Adrenal gland (tissue), 9 donors: ENCODE measurements at regions not wholly inside any gene's neighbourhood (a gene's known extent, or its start where the extent isn't known, plus 50 kb on each side); places are given as distances from the start of the nearest gene placed in this dataset.
"Not testable (repeated sequence)": the region's sequence is repeated elsewhere in the genome, so short reads cannot be mapped to it uniquely, and the experiment has no call there.

Experiments
- DNase-seq, 7 donors: peaks; one replicate each; pipeline ENCODE4 v3.0.0-alpha.2; 2019 to 2020
- H3K27ac ChIP-seq, 5 donors: fragments of 200-600 bp; sonication (generic) in 4 of 5; 1 replicate in 3 of 5; 2 replicates in 2 of 5; pipeline versions ENCODE4 v1.5.1 to v1.8.0; 2016 to 2020; ENCODE audit warnings: mild to moderate bottlenecking in 1 of 5
- H3K27me3 ChIP-seq: fragments of 200-600 bp; 2 replicates; pipeline ENCODE4 v1.8.0; 2021
- H3K36me3 ChIP-seq, 2 donors: fragments of 200-600 bp; replicated peaks in 1 of 2; 1 replicate in 1 of 2; 2 replicates in 1 of 2; pipeline versions ENCODE4 v1.5.1 to v1.8.0; 2018 to 2022
- H3K4me1 ChIP-seq, 2 donors: fragments of 200-600 bp; replicated peaks in 1 of 2; 1 replicate in 1 of 2; 2 replicates in 1 of 2; pipeline versions ENCODE4 v1.5.1 to v1.8.0; 2018 to 2021
- H3K4me3 ChIP-seq, 4 donors: fragments of 200-600 bp; sonication (generic) in 3 of 4; one replicate each; pipeline ENCODE4 v1.5.1; 2016 to 2018
- H3K9me3 ChIP-seq, 3 donors: fragments of 200-600 bp; sonication (generic) in 1 of 3; replicated peaks in 1 of 3; 1 replicate in 2 of 3; 2 replicates in 1 of 3; pipeline versions ENCODE4 v1.5.1 to v1.8.0; 2016 to 2021
- POLR2A ChIP-seq, 2 donors: fragments of 450-650 bp; IDR thresholded peaks; one replicate each; pipeline ENCODE4 v1.6.1; 2017; ENCODE audit warnings: antibody characterized with exemption in 2 of 2, mild to moderate bottlenecking in 2 of 2, moderate library complexity in 1 of 2
- WGBS, 4 donors: extraction: QIAGEN DNeasy Blood & Tissue Kit in 2 of 4; methylation state at CpG; one replicate each; pipeline versions ENCODE4 v1.1.5 to v1.1.7; 2013 to 2017; 5-methylcytosine and 5-hydroxymethylcytosine counted together
- intact Hi-C, 2 donors: fragments of 100-400 bp; cut with DNase I; formaldehyde crosslinking; loops; one replicate each; pipeline versions ENCODE4 v1.14.1 to v1.15.0; 2022 to 2023
- TF ChIP-seq, protein P1 (sequence below), 6 experiments: fragments of 450-650 bp in 4 of 6; fragments of 200-600 bp in 2 of 6; sonication (generic) in 1 of 6; IDR thresholded peaks; 1 replicate in 5 of 6; 2 replicates in 1 of 6; pipeline versions ENCODE4 v1.5.1 to v1.8.0; 2016 to 2021; ENCODE audit warnings: antibody characterized with exemption in 6 of 6, mild to moderate bottlenecking in 2 of 6, moderate library complexity in 1 of 6
- donor health status: healthy with polysubstance abuse.
- donor health status: Bipolar disorder and iron deficiency.
- donor health status: DM: yes; HTN: yes; CAD: no.
- donor health status: DM: no; HTN: no; CAD: no.
- donor health status: DM: no; HTN: no; CAD: no.

DNA sequence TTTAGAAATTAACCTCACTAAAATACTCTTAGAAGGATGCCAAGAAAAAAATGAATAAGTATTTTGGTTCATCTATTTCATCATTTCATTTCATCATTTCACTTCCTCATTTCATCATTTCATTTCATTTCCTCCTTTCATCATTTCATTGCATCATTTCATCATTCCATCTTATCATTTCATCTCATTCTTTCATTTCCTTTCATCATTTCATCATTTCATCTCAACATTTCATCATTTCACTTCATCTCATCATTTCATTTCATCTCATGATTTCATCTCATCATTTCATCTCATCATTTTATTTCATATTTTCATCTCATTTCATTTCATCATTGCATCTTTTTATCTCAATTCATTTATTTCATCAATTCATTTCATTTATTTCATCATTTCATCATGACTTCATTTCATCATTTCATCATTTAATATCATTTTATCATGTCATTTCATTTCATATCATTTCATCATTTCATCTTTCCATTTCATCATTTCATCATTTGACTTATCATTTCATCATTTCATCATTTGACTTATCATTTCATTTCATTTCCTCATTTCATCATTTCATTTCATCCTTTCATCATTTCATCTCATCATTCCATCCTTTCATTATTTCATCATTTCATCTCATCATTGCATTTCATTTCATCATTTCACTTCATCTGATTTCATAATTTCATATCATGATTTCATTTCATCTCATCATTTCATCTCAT is 129.9 kb downstream of the ZNF92 start:
- TF ChIP-seq, protein P1, sequence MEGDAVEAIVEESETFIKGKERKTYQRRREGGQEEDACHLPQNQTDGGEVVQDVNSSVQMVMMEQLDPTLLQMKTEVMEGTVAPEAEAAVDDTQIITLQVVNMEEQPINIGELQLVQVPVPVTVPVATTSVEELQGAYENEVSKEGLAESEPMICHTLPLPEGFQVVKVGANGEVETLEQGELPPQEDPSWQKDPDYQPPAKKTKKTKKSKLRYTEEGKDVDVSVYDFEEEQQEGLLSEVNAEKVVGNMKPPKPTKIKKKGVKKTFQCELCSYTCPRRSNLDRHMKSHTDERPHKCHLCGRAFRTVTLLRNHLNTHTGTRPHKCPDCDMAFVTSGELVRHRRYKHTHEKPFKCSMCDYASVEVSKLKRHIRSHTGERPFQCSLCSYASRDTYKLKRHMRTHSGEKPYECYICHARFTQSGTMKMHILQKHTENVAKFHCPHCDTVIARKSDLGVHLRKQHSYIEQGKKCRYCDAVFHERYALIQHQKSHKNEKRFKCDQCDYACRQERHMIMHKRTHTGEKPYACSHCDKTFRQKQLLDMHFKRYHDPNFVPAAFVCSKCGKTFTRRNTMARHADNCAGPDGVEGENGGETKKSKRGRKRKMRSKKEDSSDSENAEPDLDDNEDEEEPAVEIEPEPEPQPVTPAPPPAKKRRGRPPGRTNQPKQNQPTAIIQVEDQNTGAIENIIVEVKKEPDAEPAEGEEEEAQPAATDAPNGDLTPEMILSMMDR (IDR thresholded peaks at IDR 0.05) = no peak
- no peak for TF ChIP-seq POLR2A (IDR thresholded peaks at IDR 0.05)
- no peak for DNase-seq
- Histone ChIP-seq H3K27me3 (peaks cover 4% of the 10 kb centered on the region), H3K4me1 (no peaks in the 10 kb centered on the region), H3K36me3 (no peaks in the 10 kb centered on the region), H3K27ac (no peak overlapping the region), H3K4me3 (no peak overlapping the region), H3K9me3 (no peaks in the 10 kb centered on the region)
- intact Hi-C loops = no loop called here

DNA sequence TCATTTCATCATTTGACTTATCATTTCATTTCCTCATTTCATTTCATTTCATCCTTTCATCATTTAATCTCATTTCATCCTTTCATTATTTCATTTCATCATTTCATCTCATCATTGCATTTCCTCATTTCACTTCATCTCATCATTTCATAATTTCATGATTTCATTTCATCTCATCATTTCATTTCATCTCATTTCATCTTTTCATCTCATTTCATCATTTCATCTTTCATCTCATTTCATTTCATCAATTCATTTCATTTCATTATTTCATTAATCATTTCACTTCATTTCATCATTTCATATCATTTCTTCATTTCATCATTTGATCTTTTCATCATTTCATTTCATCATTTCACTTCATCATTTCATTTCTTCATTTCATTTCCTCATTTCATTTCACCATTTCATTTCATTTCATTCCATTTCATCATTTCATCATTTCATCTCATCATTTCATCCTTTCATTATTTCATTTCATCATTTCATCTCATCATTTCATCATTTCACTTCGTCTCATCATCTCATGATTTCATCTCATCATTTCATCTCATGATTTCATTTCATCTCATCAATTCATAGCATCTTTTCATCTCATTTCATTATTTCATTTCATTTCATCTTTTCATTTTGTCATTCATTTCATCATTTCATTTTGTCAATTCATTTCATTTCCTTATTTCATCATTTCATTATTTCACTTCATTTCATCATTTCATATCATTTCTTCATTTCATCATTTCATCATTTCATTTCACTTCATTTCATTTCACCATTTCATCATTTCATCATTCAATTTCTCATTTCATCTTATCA is 131.1 kb downstream of the ZNF92 start:
- H3K27me3 ChIP-seq, H3K4me1 ChIP-seq, DNase-seq, H3K36me3 ChIP-seq, intact Hi-C loops, H3K9me3 ChIP-seq, H3K4me3 ChIP-seq, H3K27ac ChIP-seq: not testable (repeated sequence)
- WGBS, 4 donors = 73 to 97% (median 83%) methylated on average over 1 of the region's 1 CpG

DNA sequence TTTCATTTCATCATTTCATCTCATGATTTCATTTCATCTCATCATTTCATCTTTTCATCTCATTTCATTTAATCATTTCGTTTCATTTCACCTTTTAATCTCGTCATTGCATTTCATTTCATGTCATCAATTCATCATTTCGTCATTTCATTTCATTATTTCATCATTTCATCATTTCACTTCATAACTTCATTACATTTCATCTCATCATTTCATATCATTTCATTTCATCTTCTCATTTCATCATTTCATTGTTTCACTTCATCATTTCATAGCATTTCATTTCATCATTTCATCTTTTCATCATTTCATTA is 131.6 kb downstream of the ZNF92 start:
- 49 to 79% (median 66%) methylated on average over 3 of the region's 3 CpGs for WGBS, 4 donors

DNA sequence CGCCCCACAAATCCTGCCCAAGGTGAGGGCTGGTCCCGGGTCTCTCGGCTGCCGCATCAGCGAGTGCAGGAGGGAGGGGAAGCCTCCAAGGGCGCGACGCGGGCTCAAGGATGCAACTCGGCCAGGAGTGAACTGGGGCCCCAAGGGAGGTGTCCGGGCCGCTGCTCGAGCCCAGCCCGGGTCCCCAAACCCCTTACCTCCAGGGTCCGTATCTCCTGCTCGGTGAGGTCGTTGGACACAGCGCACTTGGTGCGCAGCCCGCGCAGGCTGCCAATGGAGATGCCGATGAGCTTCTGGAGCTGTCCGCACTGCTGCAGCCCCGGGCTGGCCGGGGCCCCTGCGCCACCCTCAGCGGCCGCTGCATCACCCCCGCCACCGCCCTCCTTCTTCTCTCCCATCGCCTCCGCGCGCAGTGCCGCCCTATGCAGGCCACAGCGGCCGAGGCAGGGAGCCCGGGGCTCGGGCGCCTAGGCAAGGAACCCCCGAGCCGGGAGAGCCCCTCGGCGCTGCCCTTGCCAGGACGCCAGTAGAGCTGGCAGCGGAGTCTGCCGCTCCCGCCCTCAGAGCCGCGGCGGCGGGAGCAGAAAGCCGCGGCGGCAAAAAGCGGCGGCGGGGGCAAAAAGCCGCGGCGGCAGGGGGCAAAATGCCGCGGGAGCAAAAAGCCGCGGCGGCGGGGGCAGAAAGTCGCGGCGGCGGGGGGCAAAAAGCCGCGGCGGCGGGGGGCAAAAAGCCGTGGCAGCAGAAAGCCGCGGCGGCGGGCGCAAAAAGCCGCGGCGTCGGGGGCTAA is 135.1 kb downstream of the ZNF92 start:
- 1 to 6% (median 3%) methylated on average over 39 to 69 of the region's 85 CpGs; no CpG with 5 or more reads in 1 of the 4 donors for WGBS, 4 donors
- intact Hi-C loops, H3K27ac ChIP-seq, H3K36me3 ChIP-seq, H3K4me1 ChIP-seq, H3K9me3 ChIP-seq, H3K27me3 ChIP-seq, DNase-seq: not testable (repeated sequence)
- peak overlapping the region in 1 of 4 donors; percentile 53 for H3K4me3 ChIP-seq

More for the DNA sequence above, 131.6 kb downstream of the ZNF92 start:
- H3K9me3 ChIP-seq, H3K27me3 ChIP-seq, H3K36me3 ChIP-seq, DNase-seq, H3K27ac ChIP-seq, H3K4me1 ChIP-seq, intact Hi-C loops, H3K4me3 ChIP-seq: not testable (repeated sequence)

DNA sequence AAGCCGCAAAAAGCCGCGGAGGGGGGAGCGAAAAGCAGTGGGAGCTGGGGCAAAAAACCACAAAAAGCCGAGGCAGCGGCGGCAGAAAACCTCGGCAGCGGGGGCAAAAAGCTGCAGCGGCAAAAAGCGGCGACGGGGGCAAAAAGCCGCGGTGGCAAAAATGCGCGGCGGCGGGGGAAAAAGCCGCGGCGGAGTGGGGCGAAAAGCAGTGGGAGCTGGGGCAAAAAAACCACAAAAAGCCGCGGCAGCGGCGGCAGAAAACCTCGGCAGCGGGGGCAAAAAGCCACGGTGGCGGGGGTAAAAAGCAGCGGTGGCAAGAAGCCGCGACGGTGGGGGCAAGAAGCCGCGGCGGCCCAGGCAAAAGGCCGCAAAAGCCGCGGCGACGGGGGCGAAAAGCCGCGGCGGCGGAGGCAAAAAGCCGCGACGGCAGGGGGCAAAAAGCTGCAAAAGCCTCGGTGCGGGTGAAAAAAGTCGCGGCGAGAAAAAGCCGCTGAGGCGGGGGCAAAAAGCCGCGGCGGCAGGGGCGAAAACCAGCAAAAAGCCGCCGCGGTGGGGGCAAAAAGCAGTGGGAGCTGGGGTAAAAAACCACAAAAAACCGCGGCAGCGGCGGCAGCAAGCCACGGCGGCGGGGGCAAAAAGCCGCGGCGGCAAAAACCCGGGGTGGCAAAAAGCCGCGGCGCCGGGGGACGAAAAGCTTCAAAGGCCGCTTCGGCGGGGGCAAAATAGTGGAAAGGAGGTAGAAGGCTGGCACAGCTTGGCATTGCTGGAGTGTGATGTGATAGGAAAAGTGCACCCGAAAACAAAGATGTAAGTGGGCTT is 135.9 kb downstream of the ZNF92 start:
- peak in 2 of 7 donors; percentile 1 to 18 for DNase-seq
- 2 to 3% (median 2%) methylated on average over 79 to 85 of the region's 85 CpGs for WGBS, 4 donors
- intact Hi-C loops = no loop called here
- Histone ChIP-seq H3K36me3 (no peaks in the 10 kb centered on the region), H3K4me1 (no peaks in the 10 kb centered on the region), H3K27ac (no peak overlapping the region), H3K27me3 (no peaks in the 10 kb centered on the region), H3K9me3 (no peaks in the 10 kb centered on the region), H3K4me3 (peak overlapping the region in 1 of 4 donors; percentile 53)
- TF ChIP-seq POLR2A (IDR thresholded peaks at IDR 0.05) = no peak
- TF ChIP-seq, protein P1 (IDR thresholded peaks at IDR 0.05) = no peak

DNA sequence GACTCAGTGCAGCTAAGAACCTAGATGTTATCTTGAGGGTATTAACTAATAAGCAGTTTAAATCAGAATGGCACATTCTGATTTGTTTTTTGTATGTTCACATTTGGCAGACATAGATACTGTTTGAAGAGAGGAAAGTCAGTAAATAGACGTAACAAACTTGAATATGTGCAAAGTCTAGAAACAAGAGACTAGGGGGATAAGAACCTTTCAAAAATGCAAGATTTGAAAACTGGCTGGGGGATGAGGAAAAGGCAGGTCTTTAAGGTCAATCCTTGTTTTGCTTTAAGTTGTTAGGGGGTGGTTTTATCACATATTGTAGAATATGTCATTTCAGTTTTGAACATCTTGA is 136.5 kb downstream of the ZNF92 start:
- intact Hi-C loops, DNase-seq, H3K27ac ChIP-seq, H3K4me1 ChIP-seq, H3K9me3 ChIP-seq, H3K27me3 ChIP-seq, H3K36me3 ChIP-seq: not testable (repeated sequence)
- peak overlapping the region in 1 of 4 donors; percentile 53 for H3K4me3 ChIP-seq
- WGBS, 4 donors = 19 to 30% (median 25%) methylated on average over 1 of the region's 1 CpG

DNA sequence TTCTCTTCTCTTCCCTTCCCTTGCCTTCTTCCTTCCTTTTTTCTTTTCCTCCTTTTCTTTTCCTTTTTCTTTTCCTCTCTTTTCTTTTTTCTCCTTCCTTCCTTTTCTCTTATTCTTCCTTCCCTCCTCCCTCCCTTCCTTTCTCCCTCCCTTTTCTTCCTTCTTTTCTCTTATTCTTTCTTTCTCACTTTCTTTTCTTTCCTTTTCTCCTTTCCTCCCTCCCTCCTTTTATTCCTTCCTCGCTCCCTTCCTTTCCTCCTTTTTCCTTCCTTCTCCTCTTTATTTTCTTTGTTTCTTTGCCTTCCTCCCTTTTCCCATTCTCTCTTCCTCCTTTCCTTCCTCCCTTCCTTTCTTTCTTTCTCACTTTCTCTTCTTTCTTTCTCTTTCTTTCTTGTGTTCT is 146.1 kb downstream of the ZNF92 start:
- H3K36me3 ChIP-seq, intact Hi-C loops, H3K27ac ChIP-seq, DNase-seq, H3K4me3 ChIP-seq, H3K9me3 ChIP-seq, H3K4me1 ChIP-seq, H3K27me3 ChIP-seq: not testable (repeated sequence)
- WGBS, 4 donors = 80 to 100% (median 91%) methylated on average over 1 of the region's 1 CpG

DNA sequence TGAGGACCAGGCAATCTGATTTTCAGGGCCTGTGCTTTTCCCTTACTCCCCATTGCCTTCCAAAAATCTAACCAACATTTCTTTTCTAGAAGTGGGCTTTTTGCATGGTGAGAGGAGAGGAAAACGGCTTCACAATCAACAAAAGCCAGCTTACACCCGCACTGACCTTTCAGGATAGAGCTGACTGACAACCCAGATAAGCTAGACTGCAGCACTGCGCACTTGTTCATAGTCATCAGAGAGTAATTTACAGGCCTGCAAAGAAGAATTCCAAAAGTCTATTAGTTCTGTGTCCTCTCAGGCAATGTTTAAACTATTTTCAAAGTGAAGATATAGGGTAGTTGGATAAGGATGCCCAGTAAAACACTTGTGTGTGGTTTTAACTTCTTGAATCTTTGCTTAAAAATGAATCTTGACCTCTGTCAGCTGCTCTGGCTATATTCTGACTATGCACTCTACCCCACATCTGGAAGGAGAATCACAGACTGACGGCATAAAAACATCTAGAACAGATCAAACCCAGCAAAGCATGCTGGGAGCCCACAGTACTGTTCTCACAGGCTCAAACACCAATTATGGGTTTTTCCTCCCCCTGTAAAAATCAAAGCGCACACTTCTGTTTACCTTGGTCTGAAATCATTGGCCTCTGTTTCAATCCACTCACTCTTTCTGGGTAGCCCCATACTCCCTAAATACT is 172.0 kb downstream of the ZNF92 start:
- H3K4me1 ChIP-seq, DNase-seq, intact Hi-C loops, H3K9me3 ChIP-seq, H3K27me3 ChIP-seq, H3K4me3 ChIP-seq, H3K36me3 ChIP-seq, H3K27ac ChIP-seq: not testable (repeated sequence)
- WGBS, 4 donors = no CpG with 5 or more reads among the region's 5 CpGs
